GM21515 (cell line): ENCODE measurements at regions not wholly inside any gene's neighbourhood (a gene's known extent, or its start where the extent isn't known, plus 50 kb on each side); places are given as distances from the start of the nearest gene placed in this dataset.

Source experiments
- ATAC-seq: cut with Tn5 transposase; IDR thresholded peaks from one replicate; pipeline ENCODE4 v1.9.1; 2021; ENCODE audit not compliant: unreplicated experiment

DNA sequence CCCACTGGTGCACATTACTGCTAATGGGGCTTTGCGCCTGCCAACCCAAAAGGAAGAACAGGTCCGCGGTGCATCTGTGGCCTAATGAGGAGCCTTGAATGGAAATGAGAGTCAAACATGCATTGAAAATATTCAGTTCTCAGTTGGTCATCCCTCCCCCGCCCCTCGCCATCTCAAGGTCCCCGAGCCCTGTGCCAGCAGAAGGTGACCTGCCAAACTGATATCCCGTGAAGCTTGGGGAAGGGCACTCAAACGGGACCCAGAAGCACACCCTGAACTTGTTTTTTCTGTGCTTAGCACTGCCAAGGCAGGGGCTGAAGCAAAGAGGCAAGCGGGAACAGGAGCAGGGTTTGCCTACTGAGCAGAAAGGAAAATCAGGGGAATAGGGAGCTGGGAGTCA, 67.9 kb upstream of the ZNF648 start:
- ATAC-seq, result no peak

DNA sequence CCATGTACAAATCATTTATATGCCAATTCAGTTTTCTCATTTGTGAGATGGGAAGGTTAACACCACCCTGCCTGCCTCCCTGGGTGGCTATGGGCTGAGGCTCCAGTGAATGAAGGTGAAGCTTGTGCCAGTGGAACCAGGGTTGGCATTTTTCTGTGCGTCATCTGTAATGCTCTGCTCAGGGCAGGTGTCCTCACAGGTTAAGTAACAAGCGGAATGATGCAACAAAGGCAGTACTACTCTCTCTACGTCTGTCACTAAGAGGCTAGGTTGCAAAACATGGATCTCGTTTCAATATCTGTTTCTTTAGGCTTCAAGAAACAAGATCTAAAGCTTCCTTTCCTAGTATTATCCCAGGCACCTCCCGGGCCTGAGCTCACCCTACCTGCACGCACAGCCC, 67.0 kb upstream of the ZNF648 start:
- no peak for ATAC-seq

DNA sequence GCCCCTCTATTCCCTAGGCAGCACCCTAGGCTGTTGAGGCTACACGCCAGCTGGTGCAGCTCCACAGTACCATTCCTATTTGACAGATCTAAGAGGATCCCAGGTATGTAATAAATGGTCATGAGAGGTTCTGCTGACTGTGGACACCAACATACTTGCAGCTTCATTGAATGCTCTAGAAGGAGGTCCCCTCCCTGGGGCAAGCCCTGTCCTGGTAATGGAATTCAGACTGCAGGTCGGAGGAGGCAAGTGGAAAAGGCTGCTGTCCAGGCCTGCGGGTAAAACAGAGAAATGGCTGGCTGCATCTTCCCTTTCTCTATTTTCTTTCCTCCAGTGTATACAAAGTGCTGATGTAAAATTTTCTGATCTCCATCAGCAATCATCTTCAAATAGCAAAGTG, 66.1 kb upstream of the ZNF648 start:
- no peak for ATAC-seq

DNA sequence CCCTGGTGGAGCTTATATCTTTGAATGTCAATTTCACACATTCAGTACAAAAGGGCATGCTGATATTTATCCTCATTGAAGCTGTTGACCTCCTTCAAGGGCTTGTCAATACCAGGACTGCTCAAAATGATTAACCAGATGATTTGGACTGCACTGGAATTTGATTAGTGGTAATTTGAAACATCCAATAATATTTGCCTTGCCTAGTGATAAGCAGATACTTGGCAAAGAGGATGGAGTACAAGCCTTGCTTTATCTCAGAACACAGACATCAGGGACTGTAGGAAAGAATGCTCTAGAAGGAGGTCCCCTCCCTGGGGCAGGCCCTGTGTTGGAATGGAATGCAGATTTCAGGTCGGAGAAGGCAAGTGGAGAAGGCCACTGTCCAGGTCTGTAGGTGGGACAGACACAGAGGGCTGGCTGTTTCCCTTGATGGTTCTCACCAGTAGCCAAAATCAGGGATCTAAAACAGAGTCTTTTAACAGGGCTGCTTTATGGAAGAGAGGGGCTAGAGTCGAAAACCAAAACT, 64.8 kb upstream of the ZNF648 start:
- no peak for ATAC-seq

DNA sequence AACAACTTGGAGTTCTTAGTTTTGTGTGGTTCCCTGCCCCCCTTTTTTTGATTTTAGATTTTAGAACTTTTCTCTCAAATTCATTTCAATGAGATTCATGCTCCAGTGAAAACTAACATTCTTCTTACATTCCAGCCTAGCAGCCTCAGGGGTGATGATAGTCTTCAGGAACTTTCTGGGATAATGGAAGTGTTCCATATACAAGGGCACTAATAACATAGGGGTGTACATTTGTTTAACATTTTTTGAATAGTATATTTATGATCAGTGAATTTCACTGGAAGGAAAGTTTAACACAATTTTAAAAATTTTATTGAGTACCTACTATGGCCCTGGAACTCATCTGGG, 61.4 kb upstream of the ZNF648 start:
- no peak for ATAC-seq

DNA sequence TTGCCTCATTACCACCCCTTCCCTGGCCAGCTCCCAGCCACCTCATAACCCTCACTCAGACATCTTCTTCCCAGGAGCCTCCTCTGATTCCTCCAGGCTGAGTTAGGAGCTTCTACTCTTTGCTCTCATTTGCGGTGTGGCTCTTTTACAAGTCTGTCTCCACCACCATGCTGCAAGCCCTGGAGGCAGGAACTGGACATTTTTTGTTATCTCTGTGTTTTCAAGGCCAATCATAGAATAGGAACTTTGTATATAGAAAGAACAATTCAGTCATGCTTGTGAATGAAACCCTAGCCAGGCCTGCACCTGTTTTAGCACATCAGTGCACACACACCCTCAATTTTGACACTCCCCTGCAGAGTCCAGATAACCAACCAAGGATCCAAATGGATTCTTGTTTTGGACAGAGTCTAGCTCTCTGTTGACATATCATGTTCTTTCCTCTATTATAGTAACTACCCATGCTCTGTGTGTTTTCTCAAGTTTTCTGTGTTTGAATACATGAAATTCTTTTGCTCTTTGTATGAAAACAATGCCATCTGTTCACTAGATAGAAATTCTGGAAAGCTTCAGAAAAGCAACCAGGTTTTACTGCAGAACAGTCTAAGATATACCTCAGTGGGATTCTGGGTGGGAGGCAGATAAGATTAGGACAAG, 60.9 kb upstream of the ZNF648 start:
- ATAC-seq, result no peak

DNA sequence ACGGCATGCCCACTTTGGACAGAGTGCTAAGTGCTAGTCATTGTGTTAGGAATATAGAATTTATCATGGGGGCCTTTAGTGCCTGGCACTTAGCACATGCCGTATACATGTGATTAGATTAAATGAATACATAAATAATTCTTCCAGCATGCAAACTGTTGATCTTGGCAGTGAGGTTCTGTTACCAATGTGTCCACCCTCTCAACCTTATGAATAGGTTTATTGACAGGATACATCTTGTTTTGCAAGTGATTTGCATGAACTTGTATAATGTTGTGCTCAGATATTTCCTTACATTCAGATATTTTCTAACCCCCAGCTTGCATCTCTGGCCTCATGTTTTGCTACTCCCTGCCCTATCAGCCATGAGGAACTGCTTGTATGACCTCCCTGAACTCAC, 60.3 kb upstream of the ZNF648 start:
- no peak for ATAC-seq

DNA sequence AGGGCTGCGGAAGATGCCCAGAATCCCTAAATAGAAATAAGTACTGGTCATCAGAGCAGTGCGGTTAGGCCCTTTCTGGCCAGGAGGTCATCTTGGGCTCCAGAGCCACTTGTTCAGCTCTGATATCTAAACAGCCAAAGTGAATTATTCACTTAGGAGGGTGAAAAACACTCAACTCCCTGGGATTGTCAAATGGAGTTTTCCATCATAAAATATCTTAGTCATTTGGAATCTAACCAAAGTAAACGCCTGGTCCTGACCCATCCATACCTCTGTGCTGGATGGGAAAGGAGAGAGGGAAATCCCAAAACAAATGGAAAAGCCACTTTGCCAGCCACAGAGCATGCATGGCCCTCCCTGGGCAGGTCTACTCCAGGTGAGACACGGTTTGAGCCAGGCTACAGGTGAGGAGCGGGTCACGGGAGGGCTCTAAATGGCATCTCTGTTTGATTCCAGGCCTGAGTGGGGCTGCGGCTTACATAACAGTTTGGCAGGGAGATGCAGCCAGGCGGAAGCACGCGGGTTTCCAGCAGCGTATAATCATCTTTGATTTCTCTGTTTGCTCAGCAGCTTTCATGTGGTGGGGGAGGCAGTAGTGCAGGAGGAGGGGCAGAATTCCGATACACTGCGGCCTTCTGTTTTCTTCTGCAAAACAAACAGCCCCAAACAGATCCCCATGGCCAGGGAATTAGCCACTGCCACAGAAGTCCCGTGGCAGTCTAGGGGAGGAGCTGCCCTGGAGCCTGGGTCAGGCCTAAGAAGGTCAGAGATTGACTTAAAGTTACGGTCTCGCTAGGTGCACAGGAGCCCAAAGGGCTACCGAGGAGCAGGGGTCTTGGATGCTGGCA, 59.1 kb upstream of the ZNF648 start:
- no peak for ATAC-seq

DNA sequence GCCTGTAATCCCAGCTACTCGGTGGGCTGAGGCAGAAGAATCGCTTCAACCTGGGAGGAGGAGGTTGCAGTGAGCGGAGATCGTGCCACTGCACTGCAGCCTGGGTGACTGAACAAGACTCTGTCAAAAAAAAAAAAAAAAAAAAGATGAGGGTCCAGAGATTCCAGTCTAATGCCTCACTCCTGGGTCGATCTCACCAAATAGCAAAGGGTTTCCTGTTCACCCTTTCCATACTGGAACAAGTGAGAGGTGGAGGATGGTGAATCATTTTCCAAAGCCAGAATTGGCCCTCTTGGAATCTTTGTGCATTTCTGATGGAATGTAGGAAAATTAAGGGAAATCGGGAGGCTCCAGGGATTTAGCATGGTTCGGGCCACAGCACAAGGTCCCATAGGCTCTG, 58.1 kb upstream of the ZNF648 start:
- no peak for ATAC-seq

DNA sequence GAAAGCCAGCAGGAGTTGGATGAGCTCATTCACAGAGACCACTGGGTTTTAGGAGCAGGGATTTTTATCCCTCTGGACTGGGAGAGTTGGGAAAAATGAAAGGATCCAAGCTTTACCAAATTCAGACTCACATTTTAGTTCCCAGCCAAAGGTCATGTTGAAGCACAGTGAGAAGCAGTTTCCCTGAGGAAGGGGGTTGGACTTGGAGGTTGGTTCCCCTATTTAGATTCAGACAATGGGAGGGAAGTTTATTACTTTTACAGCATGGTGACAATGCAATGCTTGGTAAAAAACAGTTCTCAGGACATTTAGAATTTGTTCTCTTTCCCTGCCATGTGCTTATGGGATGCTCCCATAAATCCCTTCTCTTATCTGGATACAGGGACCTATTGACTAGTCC, 57.3 kb upstream of the ZNF648 start:
- ATAC-seq, result no peak

DNA sequence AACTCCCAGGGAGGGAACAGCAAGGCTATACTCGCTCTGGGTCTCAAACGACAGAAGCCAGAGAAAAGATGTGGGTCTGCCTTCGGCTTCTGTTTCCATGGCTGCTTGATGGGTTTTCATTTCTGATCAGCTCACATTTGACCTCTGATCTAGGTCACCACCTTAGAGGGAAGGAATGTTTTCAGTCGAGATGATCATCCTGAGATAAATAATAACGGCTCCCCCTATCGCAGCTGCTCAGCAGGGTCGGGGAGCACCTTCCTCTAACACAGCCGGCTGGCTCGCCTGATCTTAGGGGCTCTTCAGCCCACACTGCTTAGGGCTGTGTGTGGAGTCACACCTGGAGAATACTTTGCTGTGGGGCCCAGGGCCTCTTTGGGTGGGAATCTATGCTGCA, 53.1 kb upstream of the ZNF648 start:
- ATAC-seq, result no peak

DNA sequence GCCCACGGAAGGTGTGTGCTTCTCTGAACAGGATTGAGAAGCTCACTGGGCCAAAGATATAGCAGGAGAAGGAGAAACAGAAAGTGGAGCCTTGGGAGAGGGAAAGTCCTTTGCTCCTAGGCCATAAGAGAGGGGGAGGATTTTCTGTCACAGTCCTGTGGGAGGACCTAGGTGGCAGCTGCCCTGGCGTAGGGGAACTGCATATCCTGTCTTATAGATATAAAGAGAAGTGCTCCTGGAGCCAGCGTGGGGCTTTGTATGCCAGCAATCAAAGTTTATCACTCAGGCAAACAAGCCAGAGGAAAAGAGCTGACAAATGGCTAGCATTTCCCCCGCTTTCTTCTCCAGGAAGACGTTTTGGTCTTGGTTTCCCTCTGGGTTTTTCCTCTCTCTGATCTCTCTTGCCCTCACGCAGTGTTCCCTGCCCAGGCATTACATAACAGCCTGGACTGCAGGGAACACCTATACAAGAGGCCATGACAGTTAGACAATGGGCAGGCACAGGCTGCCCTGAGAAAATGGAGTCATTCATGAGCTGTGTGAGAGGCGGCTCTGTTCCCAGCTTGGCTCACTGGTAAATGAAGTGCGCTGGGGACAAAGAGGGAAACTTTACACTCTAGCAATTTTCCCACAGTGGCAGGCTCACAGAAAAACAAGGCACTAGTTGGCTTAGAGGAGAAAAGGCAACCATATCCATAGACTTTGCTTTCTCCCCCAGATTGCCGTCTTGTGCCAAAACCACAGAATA, 52.5 kb upstream of the ZNF648 start:
- ATAC-seq, result no peak

DNA sequence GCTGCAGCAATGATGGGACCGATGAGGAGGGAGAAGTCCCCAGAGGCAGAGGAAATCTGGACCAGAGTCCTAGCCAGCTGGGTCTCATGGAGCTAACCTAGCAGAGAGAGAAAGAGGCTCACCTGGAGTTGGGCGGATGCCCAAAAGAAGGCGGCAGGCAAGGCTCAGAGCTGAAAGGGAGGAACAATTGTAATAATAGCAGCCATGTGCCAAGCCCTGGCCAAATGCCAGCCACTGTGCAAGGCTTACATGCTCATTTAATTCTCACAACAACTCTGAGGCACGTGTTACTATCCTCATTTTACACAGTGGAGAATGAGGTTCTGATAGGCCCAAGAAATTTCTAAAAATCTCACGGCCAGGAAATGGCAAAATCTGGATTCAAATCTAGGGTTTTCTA, 50.0 kb upstream of the ZNF648 start:
- ATAC-seq, result no peak
